Fibroblast of pulmonary artery (primary cell): ENCODE measurements at regions not wholly inside any gene's neighbourhood (a gene's known extent, or its start where the extent isn't known, plus 50 kb on each side); places are given as distances from the start of the nearest gene placed in this dataset.

Source experiments
- DNase-seq: peaks from one replicate; pipeline ENCODE4 v3.0.0-alpha.2; 2010; ENCODE audit warnings: low read depth
- H3K4me3 ChIP-seq: replicated peaks from 2 replicates; pipeline ENCODE4 v1.5.1; 2011; ENCODE audit warnings: low read depth, mild to moderate bottlenecking, control low read depth, low read length, moderate library complexity
- TF ChIP-seq, protein P1 (sequence below): IDR thresholded peaks from 2 replicates; pipeline ENCODE4 v1.5.1; 2011; ENCODE audit warnings: mild to moderate bottlenecking, control low read depth, low read length, inconsistent platforms; ENCODE audit errors: missing control alignments

DNA sequence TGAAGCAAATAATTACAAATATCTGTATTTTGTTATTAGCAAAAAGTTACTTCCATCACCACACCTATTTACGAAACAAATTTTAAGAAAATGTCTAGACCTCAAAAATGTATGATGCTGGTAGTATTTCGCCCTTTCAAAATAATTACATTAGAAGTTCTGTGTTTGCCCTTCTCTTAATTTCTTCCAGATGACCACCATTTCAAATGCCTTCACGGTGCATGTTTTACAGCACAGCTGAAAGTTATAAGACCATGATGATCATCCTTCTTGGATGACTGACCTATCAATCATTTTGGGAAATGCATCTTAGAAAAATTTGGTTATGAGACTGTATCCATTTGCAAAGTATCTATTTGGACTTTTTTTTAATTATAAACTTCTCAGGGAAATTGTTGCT, 390.8 kb downstream of the SLITRK6 start:
- DNase-seq = no peak
- no peak overlapping the region for H3K4me3 ChIP-seq
- TF ChIP-seq, protein P1, sequence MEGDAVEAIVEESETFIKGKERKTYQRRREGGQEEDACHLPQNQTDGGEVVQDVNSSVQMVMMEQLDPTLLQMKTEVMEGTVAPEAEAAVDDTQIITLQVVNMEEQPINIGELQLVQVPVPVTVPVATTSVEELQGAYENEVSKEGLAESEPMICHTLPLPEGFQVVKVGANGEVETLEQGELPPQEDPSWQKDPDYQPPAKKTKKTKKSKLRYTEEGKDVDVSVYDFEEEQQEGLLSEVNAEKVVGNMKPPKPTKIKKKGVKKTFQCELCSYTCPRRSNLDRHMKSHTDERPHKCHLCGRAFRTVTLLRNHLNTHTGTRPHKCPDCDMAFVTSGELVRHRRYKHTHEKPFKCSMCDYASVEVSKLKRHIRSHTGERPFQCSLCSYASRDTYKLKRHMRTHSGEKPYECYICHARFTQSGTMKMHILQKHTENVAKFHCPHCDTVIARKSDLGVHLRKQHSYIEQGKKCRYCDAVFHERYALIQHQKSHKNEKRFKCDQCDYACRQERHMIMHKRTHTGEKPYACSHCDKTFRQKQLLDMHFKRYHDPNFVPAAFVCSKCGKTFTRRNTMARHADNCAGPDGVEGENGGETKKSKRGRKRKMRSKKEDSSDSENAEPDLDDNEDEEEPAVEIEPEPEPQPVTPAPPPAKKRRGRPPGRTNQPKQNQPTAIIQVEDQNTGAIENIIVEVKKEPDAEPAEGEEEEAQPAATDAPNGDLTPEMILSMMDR = no peak

DNA sequence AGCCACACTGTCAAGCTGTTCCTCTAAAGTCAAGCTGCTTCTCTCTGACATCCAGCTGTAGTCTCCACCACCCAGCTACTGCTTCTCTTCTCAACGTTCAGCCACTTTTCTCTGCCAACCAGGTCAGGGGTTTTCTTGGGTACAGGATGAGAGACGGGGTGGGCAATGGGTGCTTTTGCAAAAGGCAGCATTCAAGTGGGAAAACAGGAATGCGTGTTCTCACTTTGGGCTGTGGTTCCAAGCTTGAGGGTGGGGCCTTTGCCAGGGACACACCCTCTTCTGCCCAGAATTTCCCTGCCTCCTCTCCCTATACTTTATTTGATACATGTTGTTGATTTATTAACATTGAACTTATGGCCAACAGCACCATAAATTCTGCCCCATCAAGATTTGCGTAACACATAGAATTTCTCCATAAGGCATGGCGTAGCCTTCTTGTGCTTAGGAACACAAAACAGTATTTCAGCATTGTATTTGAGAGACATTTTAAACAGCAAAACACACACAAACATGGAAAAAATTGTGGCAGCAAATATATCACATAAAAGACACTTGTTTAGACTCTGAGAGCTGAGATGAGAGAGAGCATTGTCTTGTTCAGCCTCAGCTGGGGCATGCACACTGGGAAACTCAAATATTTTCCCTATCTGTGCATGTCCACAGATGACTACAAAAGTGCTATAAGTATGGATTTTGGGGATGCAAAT, 392.8 kb downstream of the SLITRK6 start:
- no peak for DNase-seq
- TF ChIP-seq, protein P1 = no peak
- H3K4me3 ChIP-seq = no peak overlapping the region

DNA sequence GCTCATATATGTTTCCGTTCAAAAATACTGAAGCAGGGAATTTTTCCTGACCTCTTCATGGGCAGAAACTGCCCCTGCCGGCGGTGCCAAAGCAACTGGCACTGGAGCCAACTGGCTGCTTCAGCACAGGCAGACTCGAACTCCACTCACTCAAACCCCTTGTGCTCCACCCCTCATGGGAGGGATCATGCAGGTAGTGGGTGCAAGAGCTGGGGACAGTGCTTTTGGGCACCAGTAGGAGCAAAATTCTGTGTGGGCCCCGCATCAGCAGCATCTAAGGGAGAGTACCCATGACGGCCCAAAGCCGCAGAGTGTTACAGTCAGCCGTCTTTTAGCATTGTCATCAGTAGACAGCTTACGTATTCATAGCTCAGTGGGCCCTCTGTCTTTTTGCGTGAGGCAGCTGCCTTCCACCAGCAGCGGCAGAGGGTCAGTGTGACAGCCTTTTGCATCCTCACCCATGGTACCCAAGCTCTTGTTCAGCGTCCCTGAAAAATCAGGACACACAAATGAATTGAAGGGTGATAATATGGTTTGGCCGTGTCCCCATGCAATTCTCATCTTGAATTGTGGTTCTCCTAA, 393.8 kb downstream of the SLITRK6 start:
- TF ChIP-seq, protein P1 = no peak
- DNase-seq = no peak

DNA sequence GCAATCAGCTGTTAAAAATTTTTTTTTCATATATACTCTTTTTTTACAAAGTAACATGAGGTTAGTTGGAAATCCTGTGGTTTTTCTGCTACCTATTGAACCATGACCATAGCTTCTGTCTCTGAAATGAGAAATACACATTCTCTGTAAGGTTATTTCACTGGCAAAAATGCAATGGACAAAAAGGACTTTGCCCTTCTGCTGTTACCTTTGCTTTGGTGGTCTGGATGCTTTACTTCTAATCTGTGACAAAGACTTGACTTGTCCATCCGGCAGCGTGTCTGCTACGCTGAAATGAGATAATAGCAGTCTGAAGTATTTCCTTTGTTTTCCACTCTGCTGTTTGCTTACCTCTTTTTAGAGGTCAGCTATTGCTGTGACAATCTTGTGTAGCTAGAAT, 412.8 kb downstream of the SLITRK6 start:
- H3K4me3 ChIP-seq = no peak overlapping the region
- DNase-seq = no peak
- TF ChIP-seq, protein P1 = no peak

More for the DNA sequence above, 393.8 kb downstream of the SLITRK6 start:
- H3K4me3 ChIP-seq = no peak overlapping the region

DNA sequence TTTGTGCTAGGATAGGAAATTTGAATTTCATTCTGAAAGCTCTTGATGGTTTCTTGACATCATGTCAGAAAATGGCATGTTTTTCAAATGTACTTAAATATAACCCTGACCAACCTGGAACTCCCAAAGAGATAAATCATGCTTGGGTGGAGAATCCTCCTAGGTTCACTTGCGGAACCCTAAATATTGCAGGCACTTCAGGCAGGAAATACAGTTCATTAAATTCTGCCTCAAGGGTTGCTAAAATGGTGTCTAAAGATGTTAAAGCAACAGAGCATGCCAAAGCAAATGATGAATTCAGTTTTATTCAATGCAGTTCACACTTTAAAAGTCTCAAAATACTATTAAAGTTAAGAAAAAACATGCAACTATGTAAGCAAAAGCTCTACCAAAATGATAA, 415.9 kb downstream of the SLITRK6 start:
- no peak for DNase-seq
- TF ChIP-seq, protein P1 = no peak
- no peak overlapping the region for H3K4me3 ChIP-seq

DNA sequence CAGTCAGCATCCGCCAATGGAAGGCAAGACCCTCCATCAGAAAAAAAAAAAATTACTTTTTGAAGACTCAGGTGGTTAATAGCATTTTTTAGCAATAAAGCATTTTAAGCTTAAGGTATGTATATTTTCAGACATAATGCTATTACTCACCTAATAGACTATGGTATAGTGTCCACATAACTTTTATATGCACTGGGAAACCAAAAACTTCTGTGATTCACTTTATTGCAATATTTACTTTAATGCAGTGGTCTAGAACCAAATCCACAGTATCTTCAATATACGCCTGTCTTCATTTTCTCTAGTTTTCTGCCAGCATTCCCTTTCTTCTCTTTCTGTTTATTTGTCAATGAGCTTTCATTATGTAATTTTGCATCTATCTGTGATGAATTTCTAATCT, 418.1 kb downstream of the SLITRK6 start:
- no peak overlapping the region for H3K4me3 ChIP-seq
- TF ChIP-seq, protein P1 = no peak

DNA sequence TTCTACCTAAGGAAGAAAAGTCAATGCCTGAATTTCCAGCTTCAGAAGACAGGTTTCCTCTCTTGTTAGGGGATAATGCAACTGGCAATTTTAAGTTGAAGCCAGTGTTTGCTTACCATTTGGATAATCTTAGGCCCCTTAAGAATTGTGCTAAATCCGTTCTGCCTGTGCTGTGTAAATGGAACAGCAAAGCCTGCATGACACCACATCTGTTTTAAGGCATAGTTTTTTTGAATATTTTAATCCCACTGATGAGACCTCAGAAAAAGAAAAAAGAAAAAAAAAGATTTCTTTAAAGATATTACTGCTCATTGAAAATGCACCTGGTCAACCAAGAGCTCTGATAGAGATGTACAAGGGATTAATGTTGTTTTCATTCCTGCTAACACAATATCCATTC, 419.2 kb downstream of the SLITRK6 start:
- TF ChIP-seq, protein P1 = no peak
- H3K4me3 ChIP-seq = no peak overlapping the region
- no peak for DNase-seq

More for the DNA sequence above, 418.1 kb downstream of the SLITRK6 start:
- DNase-seq = no peak
